Ascending aorta (tissue), 2 donors: ENCODE measurements at regions not wholly inside any gene's neighbourhood (a gene's known extent, or its start where the extent isn't known, plus 50 kb on each side); places are given as distances from the start of the nearest gene placed in this dataset.
A peak's percentile ranks its signal among the peaks of the same experiment; 100 is the strongest.

Source experiments
- DNase-seq, 2 donors: peaks; one replicate each; pipeline ENCODE4 v3.0.0-alpha.2; 2019; ENCODE audit warnings: low spot score in 2 of 2
- H3K27ac ChIP-seq, 2 donors: fragments of 200-600 bp; sonication (generic); one replicate each; pipeline ENCODE4 v1.5.1; 2016 to 2017; ENCODE audit warnings: mild to moderate bottlenecking in 1 of 2
- H3K27me3 ChIP-seq: fragments of 200-600 bp; sonication (generic); one replicate; pipeline ENCODE4 v1.5.1; 2017
- H3K36me3 ChIP-seq, 2 donors: fragments of 200-600 bp; sonication (generic); one replicate each; pipeline ENCODE4 v1.5.1; 2016
- H3K4me1 ChIP-seq, 2 donors: fragments of 200-600 bp; sonication (generic); one replicate each; pipeline ENCODE4 v1.5.1; 2016 to 2017; ENCODE audit warnings: mild to moderate bottlenecking in 1 of 2
- H3K4me3 ChIP-seq, 2 donors: fragments of 200-600 bp; sonication (generic); one replicate each; pipeline ENCODE4 v1.5.1; 2016 to 2017; ENCODE audit warnings: mild to moderate bottlenecking in 1 of 2
- H3K9me3 ChIP-seq, 2 donors: fragments of 200-600 bp; sonication (generic); one replicate each; pipeline ENCODE4 v1.5.1; 2016
- intact Hi-C: fragments of 100-400 bp; cut with DNase I; formaldehyde crosslinking; loops from one replicate; pipeline ENCODE4 v1.15.1; 2023
- TF ChIP-seq, protein P1 (sequence below), 3 experiments: fragments of 200-600 bp in 2 of 3; fragments of 450-650 bp in 1 of 3; sonication (generic) in 2 of 3; IDR thresholded peaks; one replicate each; pipeline ENCODE4 v1.5.1; 2016 to 2019; ENCODE audit warnings: antibody characterized with exemption in 3 of 3, mild to moderate bottlenecking in 1 of 3, moderate library complexity in 1 of 3

DNA sequence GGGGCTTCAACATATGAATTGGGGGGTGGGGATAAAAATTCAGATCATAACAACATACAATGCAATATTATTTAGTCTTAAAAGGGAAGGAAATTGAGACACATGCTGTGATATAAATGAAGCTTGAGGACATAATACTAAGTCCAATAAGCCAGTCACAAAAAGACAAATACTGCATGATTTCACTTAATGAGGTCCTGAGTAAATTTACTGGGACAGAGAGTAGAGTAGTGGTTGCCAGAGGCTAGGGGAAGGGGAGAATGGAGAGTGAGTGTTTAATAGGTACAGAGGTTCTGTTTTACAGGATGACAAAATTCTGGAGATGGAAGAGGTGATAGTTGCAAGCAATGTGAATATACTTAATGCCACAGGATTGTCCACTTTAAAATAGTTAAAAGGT is 89.2 kb upstream of the RAPGEF2 start:
- DNase-seq = no peak
- intact Hi-C loops = no loop called here
- Histone ChIP-seq H3K27ac (no peak overlapping the region), H3K27me3 (no peaks in the 10 kb centered on the region), H3K4me1 (no peaks in the 10 kb centered on the region), H3K9me3 (no peaks in the 10 kb centered on the region), H3K4me3 (no peak overlapping the region), H3K36me3 (no peaks in the 10 kb centered on the region)
- TF ChIP-seq, protein P1, sequence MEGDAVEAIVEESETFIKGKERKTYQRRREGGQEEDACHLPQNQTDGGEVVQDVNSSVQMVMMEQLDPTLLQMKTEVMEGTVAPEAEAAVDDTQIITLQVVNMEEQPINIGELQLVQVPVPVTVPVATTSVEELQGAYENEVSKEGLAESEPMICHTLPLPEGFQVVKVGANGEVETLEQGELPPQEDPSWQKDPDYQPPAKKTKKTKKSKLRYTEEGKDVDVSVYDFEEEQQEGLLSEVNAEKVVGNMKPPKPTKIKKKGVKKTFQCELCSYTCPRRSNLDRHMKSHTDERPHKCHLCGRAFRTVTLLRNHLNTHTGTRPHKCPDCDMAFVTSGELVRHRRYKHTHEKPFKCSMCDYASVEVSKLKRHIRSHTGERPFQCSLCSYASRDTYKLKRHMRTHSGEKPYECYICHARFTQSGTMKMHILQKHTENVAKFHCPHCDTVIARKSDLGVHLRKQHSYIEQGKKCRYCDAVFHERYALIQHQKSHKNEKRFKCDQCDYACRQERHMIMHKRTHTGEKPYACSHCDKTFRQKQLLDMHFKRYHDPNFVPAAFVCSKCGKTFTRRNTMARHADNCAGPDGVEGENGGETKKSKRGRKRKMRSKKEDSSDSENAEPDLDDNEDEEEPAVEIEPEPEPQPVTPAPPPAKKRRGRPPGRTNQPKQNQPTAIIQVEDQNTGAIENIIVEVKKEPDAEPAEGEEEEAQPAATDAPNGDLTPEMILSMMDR (IDR thresholded peaks at IDR 0.05) = no peak

DNA sequence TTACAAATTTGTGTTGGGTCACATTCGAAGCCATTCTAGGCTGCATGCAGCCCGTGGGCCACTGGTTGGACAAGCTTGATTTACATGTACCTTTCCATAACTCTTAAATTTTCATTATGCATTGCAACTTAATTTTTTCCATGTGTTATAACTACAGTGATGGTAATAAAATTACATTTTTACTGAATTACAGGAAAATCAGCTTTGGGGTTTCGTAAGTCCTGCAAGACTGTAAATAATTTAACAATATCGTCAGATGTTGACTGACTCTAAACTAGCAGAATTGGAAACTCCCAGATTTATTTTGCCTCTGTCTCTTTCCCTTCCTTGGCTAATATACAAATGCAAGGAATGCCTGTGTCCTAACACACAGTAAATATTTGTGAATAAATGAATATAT is 88.0 kb upstream of the RAPGEF2 start:
- Histone ChIP-seq H3K27ac (no peak overlapping the region), H3K9me3 (no peaks in the 10 kb centered on the region), H3K4me3 (no peak overlapping the region), H3K4me1 (no peaks in the 10 kb centered on the region), H3K36me3 (no peaks in the 10 kb centered on the region), H3K27me3 (no peaks in the 10 kb centered on the region)
- intact Hi-C loops = no loop called here
- TF ChIP-seq, protein P1 (IDR thresholded peaks at IDR 0.05) = no peak
- DNase-seq = no peak

DNA sequence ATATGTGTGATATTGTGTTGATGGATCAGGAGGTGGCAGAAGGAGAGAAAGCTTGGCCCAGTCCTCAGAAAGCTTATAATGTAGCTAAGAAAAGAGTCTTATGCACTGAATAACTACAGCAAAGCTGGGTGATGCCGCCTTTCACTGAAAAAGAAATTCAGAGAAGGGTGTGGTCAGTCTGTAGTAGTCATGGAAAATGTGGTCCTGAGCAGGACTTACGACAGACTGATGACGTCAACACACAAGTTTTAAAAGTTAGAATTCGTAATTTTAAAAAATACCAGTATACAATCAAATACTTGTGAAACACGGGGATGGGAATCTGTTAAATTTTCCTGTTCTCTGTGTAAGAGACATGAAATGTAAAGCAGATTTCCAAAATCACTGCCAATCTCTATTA is 87.0 kb upstream of the RAPGEF2 start:
- no peaks in the 10 kb centered on the region for H3K27me3 ChIP-seq
- TF ChIP-seq, protein P1 (IDR thresholded peaks at IDR 0.05) = no peak
- H3K36me3 ChIP-seq = no peaks in the 10 kb centered on the region
- no peak overlapping the region for H3K4me3 ChIP-seq
- DNase-seq = no peak
- intact Hi-C loops = no loop called here
- no peaks in the 10 kb centered on the region for H3K4me1 ChIP-seq
- H3K27ac ChIP-seq = no peak overlapping the region
- no peaks in the 10 kb centered on the region for H3K9me3 ChIP-seq

DNA sequence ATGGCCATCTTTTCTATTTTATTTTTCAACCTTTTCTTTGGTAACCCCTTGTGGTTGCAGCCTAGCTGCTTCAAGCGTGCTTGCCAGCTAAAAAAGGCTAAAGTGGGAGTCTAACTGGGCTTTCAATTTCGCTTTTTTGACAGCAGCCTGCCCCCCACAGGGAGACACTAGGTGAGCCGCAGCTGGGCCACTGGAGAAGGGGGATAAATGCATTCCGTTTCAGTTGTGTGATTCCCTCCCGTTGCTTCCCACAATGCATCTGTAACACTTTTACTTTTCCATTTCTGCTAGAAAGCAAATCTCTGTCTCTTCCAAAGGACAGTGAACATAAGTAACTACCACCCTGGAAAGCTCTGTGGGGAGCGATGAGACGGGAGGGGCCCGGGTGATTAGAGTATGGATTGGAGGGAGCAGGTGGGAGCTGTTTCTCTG is 86.3 kb upstream of the RAPGEF2 start:
- Histone ChIP-seq H3K27me3 (no peaks in the 10 kb centered on the region), H3K9me3 (no peaks in the 10 kb centered on the region), H3K4me1 (no peaks in the 10 kb centered on the region), H3K4me3 (peak overlapping the region in 1 of 2 donors; percentile 35), H3K27ac (no peak overlapping the region), H3K36me3 (no peaks in the 10 kb centered on the region)
- intact Hi-C loops = no loop called here
- no peak for DNase-seq
- TF ChIP-seq, protein P1 (IDR thresholded peaks at IDR 0.05) = peak in 1 of 3 experiments; percentile 8

DNA sequence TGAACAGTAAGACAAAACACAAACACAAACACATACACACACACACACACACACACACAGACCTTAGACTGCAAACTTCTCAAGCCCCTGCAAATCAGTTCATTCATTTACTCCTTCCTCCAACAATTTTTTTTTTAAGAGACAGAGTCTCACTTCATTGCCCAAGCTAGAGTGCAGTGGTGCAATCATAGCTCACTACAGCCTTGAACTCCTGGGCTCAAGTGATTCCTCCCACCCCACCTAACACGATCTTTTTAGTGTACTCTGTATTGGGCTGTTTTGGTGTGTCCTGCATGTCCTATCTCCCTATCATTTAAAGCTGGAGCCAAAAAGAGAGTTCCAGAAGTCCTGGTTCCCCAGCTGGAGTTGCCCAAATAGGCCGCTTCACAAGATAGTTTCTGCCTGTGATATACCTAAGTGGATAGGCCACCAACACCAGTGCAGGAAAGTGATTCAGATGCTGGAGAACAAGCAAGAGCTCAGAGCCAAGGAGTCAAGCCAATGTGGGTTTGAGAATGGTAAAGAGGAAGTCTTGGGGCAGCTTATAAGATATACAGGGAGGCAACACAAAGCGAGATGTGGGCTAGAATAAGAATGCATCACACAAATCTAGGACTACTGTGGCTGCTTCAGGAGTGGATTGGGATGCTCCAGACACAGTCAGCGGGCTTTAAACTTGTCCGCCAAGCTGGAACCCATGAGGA is 85.4 kb upstream of the RAPGEF2 start:
- intact Hi-C loops = no loop called here

More for the DNA sequence above, 85.4 kb upstream of the RAPGEF2 start:
- no peak for DNase-seq
- Histone ChIP-seq H3K27me3 (no peaks in the 10 kb centered on the region), H3K4me1 (no peaks in the 10 kb centered on the region), H3K9me3 (no peaks in the 10 kb centered on the region), H3K27ac (no peak overlapping the region), H3K36me3 (no peaks in the 10 kb centered on the region), H3K4me3 (no peak overlapping the region)
- TF ChIP-seq, protein P1 (IDR thresholded peaks at IDR 0.05) = no peak
